Nephron progenitor cell (in vitro differentiated cells): ENCODE measurements at regions not wholly inside any gene's neighbourhood (a gene's known extent, or its start where the extent isn't known, plus 50 kb on each side); places are given as distances from the start of the nearest gene placed in this dataset.
"Not testable (repeated sequence)": the region's sequence is repeated elsewhere in the genome, so short reads cannot be mapped to it uniquely, and the experiment has no call there.

Source experiments
- DNase-seq: peaks from one replicate; pipeline ENCODE4 v3.0.0; 2021
- H3K27ac Mint-ChIP-seq: 2 replicates; pipeline ENCODE4 v1.8.0; 2021; ENCODE audit warnings: mild to moderate bottlenecking, moderate library complexity, mixed read lengths
- H3K27me3 Mint-ChIP-seq: 2 replicates; pipeline ENCODE4 v1.8.0; 2021; ENCODE audit warnings: mild to moderate bottlenecking, low read depth, mixed read lengths; ENCODE audit not compliant: poor library complexity
- H3K36me3 Mint-ChIP-seq: 2 replicates; pipeline ENCODE4 v1.8.0; 2021; ENCODE audit warnings: low read depth, mixed read lengths
- H3K4me1 Mint-ChIP-seq: 2 replicates; pipeline ENCODE4 v1.8.0; 2021; ENCODE audit warnings: mixed read lengths
- H3K4me3 Mint-ChIP-seq: 2 replicates; pipeline ENCODE4 v1.8.0; 2021; ENCODE audit warnings: mild to moderate bottlenecking, moderate library complexity, mixed read lengths
- H3K9me3 Mint-ChIP-seq: 2 replicates; pipeline ENCODE4 v1.8.0; 2021; ENCODE audit warnings: mild to moderate bottlenecking, moderate library complexity, mixed read lengths

- H3K27ac Mint-ChIP-seq, H3K4me3 Mint-ChIP-seq, H3K4me1 Mint-ChIP-seq, H3K27me3 Mint-ChIP-seq, DNase-seq, H3K9me3 Mint-ChIP-seq, H3K36me3 Mint-ChIP-seq: not testable (repeated sequence)
Measured at GRCh38 chr21:6043430-6044275, 4477.7 kb upstream of the TPTE start.

DNA sequence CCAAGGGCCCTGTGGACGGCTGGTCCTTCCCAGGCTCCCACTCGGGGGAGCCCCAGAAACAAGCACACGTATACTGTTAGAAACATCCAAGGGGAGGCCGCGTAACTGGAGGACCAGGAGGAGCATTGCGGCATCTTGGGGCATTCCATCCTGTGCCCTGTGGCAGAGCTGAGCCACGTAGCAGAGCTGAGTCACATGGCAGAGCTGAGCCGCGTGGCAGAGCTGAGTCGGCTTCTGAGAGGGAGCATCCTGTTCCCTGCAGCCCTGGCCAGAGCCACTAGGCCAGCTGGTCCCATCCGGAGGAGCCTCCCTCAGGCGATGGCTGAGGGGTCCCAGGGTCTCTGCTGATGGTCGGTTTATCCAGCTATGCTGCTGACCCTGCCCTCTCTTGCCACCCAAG, 4476.7 kb upstream of the TPTE start:
- H3K27me3 Mint-ChIP-seq, H3K27ac Mint-ChIP-seq, H3K9me3 Mint-ChIP-seq, H3K4me1 Mint-ChIP-seq, DNase-seq, H3K36me3 Mint-ChIP-seq, H3K4me3 Mint-ChIP-seq: not testable (repeated sequence)

GRCh38 chr21:6049930-6050329, 4471.5 kb upstream of the TPTE start:
- H3K9me3 Mint-ChIP-seq, DNase-seq, H3K27me3 Mint-ChIP-seq, H3K4me1 Mint-ChIP-seq, H3K36me3 Mint-ChIP-seq, H3K4me3 Mint-ChIP-seq, H3K27ac Mint-ChIP-seq: not testable (repeated sequence)

GRCh38 chr21:6052109-6052508, 4469.3 kb upstream of the TPTE start:
- H3K36me3 Mint-ChIP-seq, H3K27me3 Mint-ChIP-seq, H3K27ac Mint-ChIP-seq, H3K4me1 Mint-ChIP-seq, DNase-seq, H3K9me3 Mint-ChIP-seq, H3K4me3 Mint-ChIP-seq: not testable (repeated sequence)

DNA sequence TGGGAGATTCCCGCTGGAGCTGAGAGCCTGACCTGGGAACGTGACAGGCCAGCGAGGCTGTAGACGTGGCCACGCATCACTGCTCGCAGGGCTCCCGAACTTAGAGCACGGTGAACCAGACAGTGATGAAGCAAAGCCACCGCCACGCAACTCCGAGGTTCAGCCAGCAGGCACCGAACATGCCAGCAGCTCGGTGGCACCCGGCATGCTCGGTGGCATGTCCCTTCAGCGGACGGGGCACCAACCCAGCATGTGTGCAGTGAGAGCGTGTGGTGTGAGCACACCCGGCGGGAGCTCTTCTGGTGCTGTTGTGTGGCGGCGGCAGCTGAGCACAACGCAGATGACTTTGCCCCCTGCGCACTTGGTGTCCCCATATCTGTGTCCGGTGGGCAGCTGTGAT, 4468.2 kb upstream of the TPTE start:
- H3K27me3 Mint-ChIP-seq, DNase-seq: not testable (repeated sequence)

GRCh38 chr21:6058997-6059396, 4462.4 kb upstream of the TPTE start:
- not testable (repeated sequence) for DNase-seq, H3K27ac Mint-ChIP-seq, H3K27me3 Mint-ChIP-seq, H3K4me3 Mint-ChIP-seq, H3K36me3 Mint-ChIP-seq, H3K9me3 Mint-ChIP-seq, H3K4me1 Mint-ChIP-seq

More for the DNA sequence above, 4468.2 kb upstream of the TPTE start:
- H3K36me3 Mint-ChIP-seq, H3K4me1 Mint-ChIP-seq, H3K9me3 Mint-ChIP-seq, H3K4me3 Mint-ChIP-seq, H3K27ac Mint-ChIP-seq: not testable (repeated sequence)

GRCh38 chr21:6060054-6060681, 4461.2 kb upstream of the TPTE start:
- not testable (repeated sequence) for H3K36me3 Mint-ChIP-seq, H3K27me3 Mint-ChIP-seq, H3K4me1 Mint-ChIP-seq, H3K27ac Mint-ChIP-seq, H3K9me3 Mint-ChIP-seq, DNase-seq, H3K4me3 Mint-ChIP-seq

GRCh38 chr21:6066320-6066985, 4454.9 kb upstream of the TPTE start:
- H3K36me3 Mint-ChIP-seq, DNase-seq, H3K9me3 Mint-ChIP-seq, H3K27me3 Mint-ChIP-seq, H3K27ac Mint-ChIP-seq, H3K4me3 Mint-ChIP-seq, H3K4me1 Mint-ChIP-seq: not testable (repeated sequence)

DNA sequence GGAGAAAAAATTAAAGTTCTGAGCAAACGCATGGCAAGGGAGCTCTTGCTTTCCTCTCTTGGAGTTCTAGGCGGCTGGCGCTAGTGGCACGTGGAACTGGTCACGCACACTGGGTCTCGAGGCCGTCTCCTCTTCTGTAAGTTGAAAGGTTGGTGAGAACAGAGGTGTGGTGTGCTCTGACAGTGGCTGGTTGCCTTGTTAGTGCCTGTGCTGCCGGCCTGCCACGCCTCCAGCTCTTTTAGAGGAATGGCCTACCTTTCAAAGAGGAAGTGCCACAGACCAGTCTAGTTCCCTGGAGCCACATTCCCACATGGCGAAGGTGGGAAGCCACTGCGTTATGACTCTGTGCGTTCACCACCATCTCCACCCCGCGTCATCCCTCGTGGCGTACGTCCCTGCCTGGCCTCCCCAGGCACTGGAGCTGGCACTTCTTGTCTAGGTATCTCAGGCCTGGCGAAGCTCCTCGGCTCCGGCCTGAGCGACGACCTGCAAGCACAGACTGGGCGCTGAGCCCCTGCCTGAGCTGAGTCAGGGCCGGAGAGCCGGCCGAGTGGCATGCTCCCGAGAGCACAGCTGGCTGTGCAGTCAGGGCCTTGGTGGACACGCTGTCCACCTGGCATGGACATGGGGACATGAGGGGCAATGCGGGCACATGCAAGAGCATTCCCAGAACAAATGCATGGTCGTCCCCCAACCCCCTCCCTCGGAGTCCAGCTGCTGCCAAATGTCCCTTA, 4453.1 kb upstream of the TPTE start:
- H3K9me3 Mint-ChIP-seq, H3K4me3 Mint-ChIP-seq, H3K4me1 Mint-ChIP-seq, H3K27me3 Mint-ChIP-seq, H3K27ac Mint-ChIP-seq, DNase-seq, H3K36me3 Mint-ChIP-seq: not testable (repeated sequence)

GRCh38 chr21:6070213-6070612, 4451.2 kb upstream of the TPTE start:
- H3K36me3 Mint-ChIP-seq, H3K9me3 Mint-ChIP-seq, H3K4me1 Mint-ChIP-seq, DNase-seq, H3K27me3 Mint-ChIP-seq, H3K4me3 Mint-ChIP-seq: not testable (repeated sequence)
- H3K27ac Mint-ChIP-seq = peak overlapping the region; percentile 17

DNA sequence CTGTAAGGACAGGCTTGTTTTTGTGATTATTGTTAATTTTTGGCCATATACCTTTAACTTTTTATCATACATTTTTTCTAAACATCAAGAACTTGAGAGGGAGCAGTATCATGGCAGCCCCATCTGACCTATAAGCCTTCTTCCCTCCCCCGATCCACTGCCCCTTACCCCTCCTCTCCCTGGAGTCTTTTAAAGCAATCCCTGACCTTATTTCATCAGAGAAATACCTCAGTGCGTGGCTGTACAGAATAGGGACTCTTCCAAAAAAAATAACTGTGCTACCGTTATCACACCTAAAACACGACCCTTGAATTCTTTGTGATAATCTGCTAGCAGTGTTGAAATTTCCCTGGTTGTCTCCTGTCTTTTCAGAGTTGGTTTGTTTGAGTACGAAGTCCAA, 4448.7 kb upstream of the TPTE start:
- H3K4me3 Mint-ChIP-seq, H3K4me1 Mint-ChIP-seq, H3K27ac Mint-ChIP-seq, H3K9me3 Mint-ChIP-seq, H3K27me3 Mint-ChIP-seq, H3K36me3 Mint-ChIP-seq, DNase-seq: not testable (repeated sequence)

DNA sequence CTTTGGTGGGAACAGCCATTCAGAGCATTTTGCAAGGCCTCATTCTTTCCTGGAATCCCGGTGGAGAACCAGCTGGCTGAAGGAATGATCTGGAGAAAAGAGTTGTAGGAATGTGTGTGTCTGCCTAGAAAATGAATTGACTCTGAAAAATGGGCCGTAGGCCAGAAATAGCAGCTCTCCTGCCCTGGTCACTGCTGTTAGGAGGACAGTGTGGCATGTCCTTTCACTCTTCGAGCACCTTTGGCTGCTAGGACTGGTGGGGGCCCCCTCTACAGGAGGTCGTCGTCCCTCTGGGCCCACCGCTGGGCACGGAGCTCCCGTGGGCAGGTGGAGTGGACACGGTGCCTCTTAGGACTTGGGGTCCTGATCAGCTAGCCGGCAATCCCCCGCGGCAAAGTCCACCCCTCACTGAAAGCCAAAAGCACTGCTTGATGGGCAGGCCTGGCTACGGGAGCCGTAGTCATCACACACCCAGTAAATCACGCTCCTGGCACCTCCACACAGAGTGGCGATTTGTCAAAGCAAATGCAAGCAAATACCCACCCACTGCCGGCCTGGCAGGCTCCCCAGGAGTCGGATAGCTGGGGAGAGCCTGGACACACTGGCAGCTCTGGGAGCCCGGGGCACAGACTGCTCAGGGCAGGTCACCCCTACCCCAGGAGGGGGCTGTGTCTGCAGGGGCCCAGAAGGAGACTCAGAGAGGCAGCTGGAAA, 4447.2 kb upstream of the TPTE start:
- H3K9me3 Mint-ChIP-seq, H3K27ac Mint-ChIP-seq, H3K27me3 Mint-ChIP-seq, H3K4me1 Mint-ChIP-seq, H3K4me3 Mint-ChIP-seq, DNase-seq, H3K36me3 Mint-ChIP-seq: not testable (repeated sequence)

GRCh38 chr21:6074935-6075334, 4446.4 kb upstream of the TPTE start:
- not testable (repeated sequence) for H3K9me3 Mint-ChIP-seq, H3K4me1 Mint-ChIP-seq, DNase-seq, H3K4me3 Mint-ChIP-seq, H3K27ac Mint-ChIP-seq, H3K27me3 Mint-ChIP-seq, H3K36me3 Mint-ChIP-seq
